ENCODE measurements at regions not wholly inside any gene's neighbourhood (a gene's known extent, or its start where the extent isn't known, plus 50 kb on each side); places are given as distances from the start of the nearest gene placed in this dataset.
"Not testable (repeated sequence)": the region's sequence is repeated elsewhere in the genome, so short reads cannot be mapped to it uniquely, and the experiment has no call there.

DNA sequence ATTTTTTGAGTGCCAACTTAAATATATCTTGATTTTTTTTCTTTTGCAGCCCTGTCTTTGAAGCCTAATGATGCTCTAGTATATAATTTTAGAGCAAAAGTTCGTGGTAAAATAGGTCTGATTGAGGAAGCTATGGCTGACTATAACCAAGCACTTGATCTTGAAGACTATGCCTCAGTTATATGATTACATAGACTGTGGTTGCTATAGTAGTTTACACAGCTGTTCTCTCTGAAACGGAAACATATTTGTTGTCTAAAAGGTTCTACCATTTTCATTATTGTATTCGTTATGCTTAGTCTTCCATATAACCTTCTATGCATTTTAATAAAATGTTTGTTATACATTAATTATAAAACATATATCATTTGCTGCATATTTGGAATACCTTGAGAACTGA is 246.7 kb downstream of the TTC6 start:
- no peak for DNase-seq (ENCODE audit: low read depth in 2 of 2)

DNA sequence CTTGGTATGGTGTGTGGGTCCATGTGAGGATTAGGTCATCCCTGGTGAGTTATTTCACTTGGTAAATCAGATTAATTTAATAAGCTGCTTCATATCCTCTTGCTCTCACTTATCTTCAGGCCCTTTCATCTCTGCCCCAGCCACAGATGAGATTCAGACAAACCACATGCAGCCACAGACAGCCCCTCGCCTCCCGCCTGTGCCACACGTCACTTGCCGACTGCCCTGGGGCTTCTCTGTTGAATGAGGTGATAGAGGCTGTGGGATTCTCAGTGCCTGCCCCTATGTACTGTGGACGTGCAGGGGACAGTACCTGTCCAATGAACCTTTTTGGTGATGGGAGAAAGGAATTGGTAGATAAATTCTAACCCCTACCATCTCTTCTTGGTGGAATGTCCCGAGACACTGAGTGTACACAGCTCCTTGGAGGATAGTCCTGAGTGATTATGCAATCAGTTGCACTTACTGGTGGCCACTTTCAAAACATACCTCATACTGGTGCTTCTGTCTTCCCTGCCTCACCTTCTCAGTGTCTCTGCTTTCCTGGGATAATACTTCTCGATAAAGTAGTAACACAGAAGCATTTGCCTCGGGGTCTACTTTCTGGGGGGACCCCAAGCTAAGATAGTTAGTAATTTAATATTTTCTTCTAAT is 248.7 kb downstream of the TTC6 start:
- DNase-seq (ENCODE audit: low read depth in 2 of 2) = no peak

DNA sequence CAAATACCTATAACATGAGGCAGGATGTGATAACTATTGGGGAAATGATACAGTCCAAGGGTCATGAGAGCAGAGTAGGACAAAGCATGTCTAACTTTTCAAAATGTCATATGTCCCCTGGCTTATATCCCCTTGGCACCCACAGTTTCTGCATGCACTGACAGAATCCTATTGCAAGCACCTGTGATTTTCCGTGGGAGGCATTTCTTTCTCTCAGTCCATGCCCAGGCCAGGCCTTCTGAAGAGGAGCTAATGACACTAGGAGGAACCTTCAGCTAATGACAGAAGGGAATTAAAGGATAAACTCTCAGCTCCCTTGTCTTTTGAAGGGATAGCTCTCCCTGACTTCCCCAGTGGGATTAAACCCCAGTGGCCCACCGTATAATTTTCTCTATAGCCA is 249.2 kb downstream of the TTC6 start:
- no peak for DNase-seq (ENCODE audit: low read depth in 2 of 2)

DNA sequence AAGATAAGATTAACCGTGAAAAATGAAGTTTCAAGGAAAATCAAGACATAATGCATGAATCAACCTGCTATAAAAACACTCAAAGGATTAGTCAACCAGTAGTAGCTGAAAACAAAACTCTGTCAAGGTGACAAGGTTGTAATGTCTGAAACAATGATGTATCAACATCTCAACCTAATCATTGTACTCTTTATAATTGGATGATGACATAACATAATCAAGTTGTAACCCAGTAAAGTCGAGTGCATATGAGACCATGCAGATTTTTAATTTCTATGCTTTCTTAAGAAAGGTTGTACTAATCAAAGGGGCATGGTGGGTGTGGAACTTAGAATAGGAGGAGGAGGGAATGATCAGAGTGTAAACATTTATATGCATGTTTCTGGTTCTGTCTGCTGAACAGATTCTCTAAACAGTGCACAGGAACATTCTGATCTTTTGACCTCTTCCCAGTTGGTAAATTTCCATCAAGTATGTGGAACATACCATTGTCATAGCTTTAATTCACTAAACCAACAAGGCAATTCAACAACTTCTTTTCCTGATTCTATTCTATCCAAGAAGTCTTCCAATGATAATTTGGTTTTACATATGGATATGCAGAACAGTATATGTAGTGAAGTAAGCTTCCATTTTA is 253.7 kb downstream of the TTC6 start:
- DNase-seq (ENCODE audit: low read depth in 2 of 2) = no peak

DNA sequence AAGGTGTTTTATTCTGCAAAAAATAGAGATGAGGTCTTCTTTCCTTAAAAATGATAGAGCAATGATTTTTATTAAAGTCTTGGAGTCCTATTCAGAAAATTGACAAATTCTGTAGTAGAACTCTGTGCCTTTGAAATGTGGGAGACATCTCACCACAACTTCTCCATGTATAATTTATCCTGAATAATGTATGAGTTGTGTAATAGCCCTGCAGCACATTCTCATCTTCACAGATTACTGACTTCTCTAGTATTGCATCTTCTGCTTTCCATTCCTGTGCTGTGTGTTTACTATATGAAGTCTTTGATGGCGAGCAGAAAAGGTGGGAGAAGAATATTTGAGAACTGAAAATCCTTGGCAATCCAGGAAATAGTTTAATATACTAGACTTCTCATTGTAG is 255.6 kb downstream of the TTC6 start:
- no peak for DNase-seq (ENCODE audit: low read depth in 2 of 2)

DNA sequence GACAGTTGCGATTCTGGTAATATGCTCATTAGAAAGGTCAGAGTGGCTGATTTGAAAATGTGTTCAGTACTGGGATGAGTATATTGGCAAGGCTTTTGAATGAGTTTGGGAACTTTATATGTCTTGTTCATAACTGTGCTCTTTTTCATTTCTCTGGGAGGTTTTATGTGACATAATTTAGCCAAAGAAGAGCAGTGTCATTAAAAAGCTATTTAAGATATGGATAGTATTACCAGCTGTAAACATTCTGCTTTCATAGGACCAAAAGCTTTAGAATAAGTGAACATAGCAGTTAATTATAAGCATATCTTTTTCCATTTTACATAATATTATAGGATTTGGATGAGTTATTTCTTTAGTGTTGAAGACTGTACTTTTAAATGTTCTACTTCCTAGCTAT is 260.4 kb downstream of the TTC6 start:
- no peak for DNase-seq (ENCODE audit: low read depth in 2 of 2)

DNA sequence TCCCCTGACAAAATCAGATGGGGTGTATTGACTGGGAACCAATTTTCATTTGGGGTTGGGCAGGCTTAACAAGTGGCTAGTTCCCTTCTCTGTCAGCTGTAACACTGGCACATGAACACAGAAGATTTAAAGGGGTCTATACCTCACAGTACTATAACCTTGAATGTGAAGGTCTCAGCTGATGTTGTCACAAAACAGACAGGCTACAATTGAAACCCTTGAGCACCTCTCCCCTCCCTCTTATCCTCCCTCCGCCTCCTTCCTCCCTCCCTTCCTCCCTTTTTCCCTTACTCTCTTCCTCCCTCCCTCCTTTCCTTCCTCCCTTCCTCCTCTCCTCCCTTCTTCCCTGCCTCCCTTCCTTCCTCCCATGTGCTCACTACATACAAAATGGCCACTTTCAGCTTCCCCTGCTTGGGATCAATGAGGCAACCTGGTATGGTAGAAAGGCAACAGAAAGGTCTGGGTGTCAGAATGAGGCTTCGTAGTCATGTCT is 262.4 kb downstream of the TTC6 start:
- no peak for DNase-seq (ENCODE audit: low read depth in 2 of 2)

DNA sequence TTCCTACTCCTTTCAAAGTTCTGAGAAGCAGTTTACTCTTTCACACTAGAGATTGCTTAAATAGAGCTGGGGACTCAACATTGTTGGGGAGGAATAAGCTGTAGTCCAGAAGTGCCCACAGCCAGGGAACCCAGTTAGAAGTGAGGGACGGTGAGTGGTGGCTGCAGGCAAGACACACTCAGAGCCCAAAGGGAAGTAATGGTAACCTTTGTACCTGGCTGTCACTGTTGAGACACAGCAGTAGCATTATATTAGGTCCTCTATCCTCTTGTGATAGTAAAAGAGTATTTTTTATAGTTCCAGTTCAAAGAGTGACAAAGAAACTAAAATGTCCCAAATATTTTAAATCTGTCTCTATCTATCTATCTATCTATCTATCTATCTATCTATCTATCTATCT is 263.3 kb downstream of the TTC6 start:
- no peak for DNase-seq (ENCODE audit: low read depth in 2 of 2)

DNA sequence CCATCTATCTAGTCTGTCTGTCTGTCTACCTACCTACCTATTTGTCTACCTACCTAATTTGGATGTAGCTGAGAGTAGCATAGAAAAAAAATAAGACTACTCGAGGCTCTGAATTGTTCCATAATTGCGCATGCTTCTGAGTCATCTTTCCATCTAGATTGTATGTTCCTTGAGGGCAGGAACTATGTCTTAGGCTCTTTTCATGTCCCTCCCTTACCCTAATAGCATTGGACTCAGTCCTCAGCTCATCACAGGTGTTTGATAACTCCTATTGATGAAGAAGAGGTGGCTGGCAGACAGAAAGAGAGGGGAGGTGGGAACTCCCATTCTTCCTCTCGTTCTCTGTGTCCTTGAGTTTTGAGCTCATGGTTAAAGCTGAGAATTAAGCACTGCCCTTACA is 263.7 kb downstream of the TTC6 start:
- DNase-seq (ENCODE audit: low read depth in 2 of 2) = no peak

DNA sequence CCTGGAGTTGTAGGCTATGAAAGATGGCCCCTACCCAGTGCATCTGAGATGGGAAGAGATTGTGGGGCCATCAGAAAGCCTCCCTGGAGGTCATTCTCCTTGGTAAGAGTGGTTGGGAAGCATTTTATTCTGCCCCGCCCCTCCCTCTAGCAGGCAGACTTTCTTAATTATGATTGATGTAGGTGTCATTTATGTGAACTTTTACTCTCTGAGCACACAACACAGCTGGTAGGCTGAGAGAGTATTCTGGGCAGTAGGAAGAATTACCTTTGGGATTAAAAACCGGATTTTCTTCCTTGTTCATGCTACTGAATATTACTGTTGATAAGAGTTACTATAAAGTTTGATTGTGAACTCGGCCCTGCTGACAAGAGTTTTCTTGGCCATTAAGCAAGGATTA is 266.8 kb downstream of the TTC6 start:
- DNase-seq (ENCODE audit: low read depth in 2 of 2) = no peak

DNA sequence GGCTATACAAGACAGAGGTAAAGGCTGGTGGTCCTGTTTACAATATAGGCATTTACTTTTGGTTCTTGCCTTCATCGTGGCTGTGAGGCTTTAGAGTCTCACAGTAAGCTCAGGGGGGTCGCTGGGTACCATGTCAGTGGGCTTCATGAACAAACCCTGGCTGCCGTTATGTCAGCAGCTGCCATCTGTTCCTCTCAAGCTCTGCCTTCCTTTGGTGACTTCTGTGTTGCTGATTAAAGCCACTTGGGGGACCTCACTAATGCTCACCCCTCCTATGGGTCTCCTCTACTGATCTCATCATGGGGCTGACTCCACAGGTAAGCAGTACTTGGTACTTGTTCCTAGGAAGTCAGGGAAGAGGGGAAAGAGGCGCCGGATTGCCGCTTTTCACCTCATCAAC is 268.7 kb downstream of the TTC6 start:
- DNase-seq (ENCODE audit: low read depth in 2 of 2) = no peak

DNA sequence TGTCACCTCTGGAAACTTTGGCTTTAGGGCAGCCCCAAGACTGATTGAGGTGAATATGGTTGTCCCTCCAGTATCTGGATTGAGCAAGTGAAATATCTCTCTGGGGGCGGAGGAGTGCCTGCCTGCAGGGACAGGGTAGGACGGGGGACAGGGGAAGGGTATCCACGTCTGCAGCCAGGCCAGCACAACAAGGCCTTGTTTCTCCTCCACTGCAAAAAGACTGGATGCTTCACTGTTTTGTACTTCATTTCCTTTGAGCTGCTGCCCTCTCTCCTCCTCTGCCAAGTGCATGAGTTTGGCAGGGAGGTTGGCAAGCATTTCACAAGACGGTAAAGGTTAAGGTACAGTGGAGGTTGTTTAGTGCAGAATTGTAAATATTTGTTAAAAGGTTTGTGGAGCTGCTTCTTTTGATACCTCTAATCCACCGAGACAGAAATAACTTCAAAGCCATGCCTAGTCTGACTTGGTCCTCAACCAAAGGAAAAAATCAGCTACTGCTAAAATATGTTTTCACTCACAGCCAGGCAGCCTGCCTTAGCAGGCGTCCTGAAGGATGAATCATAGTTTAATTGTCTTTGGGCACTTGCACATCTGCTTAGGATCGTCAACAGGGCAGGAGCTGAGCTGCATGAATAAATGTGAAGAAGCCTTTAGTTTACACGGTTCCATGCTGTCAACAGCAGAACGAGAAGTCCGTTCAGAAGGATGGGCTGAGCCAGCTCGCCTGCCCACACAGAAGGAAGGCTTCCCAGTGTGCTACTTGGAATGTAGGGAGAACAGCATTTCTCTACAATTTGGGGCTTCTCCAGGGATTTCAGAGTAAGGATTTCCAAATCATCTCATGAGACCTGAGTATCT is 269.7 kb downstream of the TTC6 start:
- no peak for DNase-seq (ENCODE audit: low read depth in 2 of 2)

DNA sequence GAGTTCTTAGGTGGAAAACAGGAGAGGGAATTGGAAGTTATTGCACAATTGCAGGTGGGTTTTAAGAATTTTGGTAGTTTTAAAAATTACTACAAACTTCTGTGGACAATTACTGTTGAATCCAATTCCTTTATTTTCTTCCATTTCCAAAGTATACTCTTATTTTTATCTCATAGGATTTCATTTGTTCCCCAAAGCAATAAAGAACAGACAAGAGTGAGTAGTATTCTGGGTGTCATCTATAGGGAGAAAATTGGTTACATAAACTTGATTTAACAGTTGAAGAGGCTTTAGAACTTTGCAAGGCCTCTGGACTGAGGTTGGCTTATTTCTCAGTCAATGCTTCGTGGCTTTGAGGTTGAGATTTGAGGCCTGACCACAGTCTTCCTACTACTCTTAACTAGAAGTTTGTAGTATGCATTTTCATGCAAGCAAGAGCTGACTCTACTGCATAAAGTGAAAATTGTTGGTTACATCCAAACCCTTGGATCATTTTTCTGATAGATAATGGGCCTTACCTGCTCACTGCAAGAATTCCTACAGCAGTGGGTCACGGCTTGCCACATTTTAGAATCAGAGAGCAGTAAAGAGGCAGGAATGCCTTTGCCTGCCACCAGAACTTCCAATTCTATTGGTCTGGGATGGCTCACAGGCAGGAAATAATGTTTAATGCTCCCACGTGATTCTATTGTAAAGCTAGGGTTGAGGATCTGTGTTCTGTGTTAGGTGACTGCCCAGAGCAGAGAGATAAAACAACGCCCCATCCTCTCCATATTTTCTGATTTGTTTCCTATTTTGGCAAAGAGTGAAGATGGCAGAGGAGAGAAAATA is 270.5 kb downstream of the TTC6 start:
- no peak for DNase-seq (ENCODE audit: low read depth in 2 of 2)

DNA sequence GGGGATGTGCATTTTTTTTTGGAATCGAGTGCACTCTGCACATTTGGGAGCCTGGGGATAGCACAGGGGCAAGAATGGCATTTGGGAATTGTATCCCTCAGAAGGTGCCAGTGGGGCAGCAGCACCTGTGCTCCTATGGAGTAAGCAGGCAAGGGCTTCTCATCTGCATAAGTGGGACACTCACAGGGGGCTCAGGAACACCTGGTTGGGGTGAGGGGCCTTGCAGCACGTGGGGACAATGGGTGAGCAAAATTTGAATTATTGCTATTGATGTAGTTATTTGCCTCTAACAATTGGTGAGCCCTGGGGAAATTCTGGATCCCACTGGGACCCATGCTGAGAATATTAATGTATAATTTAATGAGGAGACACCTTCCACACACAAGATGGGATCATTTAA is 274.2 kb downstream of the TTC6 start:
- no peak for DNase-seq (ENCODE audit: low read depth in 2 of 2)

DNA sequence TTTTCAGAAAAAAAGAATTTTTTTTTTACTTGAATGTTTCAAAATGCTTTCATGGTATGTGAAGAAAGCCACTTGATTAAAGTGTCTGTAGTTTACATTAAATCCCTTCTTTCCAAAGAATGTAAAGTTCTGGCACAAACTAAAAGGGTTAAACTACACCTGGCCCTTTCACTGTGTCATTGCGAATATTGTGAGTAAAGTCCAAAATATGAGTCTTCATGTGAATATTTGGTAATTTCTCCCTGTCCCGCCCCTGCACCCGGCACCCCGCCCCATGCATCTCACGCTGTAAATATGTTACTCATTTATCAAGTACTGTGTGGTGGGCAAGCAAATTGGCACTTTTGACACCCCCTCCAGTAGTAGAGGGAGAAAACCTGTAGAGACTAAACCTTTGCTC is 274.7 kb downstream of the TTC6 start:
- DNase-seq (ENCODE audit: low read depth in 2 of 2) = no peak

DNA sequence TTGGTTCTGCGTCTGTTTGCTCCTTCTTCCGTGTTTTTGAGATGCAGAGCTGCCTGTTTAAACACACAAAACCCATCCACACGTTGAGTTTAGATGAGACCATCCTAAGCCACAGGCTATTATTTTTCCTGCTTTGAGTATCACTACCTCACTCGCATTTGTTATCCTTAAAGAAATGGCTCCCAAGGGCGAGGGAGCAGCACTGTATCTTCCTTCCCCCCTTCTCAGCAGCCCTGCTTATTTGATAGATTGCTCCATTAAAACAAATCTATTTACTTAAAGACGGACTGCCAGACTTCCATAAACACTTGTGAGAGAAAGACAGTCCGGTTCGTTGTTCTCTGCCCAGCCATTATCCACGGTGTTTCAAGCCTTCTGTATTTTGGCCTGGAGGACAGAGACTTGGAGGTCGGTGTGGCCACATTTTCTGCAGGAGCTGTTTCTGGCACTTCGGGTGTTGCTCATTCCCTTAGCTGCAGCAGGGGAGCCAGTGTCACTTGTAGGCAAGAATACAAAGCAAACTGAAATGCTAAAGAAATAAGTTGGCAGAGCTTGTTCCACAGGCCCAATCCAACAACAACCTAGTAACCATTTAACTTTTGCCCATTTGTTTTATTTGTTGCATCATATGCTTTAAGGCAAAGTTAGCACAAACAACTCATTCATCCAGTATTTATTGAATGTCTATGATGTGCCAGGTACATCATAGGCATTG is 275.4 kb downstream of the TTC6 start:
- no peak for DNase-seq (ENCODE audit: low read depth in 2 of 2)

DNA sequence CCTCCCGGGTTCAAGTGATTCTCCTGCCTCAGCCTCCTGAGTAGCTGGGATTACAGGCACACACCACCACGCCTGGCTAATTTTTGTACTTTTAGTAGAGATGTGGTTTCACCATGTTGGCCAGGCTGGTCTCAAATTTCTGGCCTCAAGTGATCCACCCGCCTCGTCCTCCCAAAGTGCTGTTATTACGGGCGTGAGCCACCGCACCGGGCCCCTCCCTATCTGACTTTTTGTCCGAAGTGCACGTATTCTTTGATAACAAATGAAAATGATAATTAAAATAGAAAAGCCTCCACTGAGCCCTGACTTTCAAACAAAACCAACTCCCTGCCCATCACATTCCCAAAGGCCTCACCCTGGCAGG is 278.6 kb downstream of the TTC6 start:
- not testable (repeated sequence) for DNase-seq (ENCODE audit: low read depth in 2 of 2)

DNA sequence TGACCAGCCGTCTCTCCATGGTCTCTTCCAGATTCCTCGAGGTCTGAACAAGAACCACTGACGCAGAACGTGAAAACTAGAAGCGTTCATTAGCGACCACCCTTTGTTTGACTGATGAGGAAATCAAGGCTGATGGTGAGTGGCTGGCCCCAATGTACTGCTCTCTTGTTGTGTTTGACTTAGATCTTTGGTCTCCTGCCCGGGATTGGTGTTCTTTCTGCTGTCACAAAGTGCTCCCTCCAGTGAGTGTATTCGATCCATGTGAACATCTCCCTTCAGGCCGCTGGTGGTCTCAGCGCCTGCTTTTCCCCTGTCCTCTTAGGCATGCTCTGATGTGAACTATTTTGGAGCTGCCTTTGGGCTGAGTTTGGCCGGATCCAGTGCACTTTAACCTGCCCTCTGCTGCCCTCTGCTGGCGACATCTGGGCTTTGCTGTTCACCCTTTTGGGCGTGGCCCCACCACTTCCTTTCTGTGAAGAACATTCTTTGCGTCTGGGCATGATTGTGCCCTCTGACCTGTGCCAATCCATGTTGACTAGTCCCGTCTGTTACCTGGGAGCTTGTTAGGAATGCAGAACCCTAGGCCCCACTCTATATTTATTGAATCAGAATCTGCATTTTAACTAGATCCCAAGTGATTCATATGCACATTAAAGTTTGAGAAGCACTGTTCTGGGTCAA is 279.1 kb downstream of the TTC6 start:
- DNase-seq (ENCODE audit: low read depth in 2 of 2) = peak; percentile 47 to 70

DNA sequence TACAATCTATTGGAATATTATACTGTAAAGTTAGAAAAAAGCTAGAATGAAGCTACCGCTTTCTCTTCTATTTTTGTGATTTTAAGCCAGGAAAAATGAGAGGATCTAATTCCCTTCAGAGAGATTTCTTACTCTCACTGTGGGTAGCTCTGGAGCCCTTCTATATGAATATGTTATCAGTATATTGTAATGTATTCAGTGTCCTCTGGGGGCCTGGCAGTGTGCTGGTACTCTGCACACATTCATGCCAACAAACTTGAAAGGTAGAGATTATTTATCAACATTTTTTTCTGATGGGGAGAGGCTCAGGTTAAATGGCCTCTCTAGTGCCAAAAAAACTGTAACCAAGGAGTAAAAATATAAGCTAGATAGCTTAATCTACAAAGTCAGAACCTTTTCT is 292.8 kb downstream of the TTC6 start:
- DNase-seq (ENCODE audit: low read depth in 2 of 2) = no peak

DNA sequence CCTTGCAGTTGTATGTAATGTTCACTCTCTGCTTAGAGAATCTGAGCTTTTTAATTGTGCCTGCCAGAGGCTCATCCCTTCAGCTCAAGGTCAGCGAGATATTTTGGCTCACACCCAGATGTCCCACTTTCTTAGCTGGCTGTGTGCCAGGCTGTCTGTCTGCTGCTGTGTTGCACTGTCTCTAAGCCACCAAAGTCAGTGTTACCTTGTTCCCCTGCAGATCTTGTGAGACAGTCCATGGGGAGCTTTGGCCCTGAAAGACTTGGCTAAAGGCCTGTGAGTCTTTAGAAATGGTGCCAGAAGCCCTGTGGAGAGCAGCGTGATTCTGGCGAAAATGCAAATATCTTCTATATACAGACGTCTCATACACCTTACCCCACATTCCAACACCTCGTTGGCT is 293.7 kb downstream of the TTC6 start:
- DNase-seq (ENCODE audit: low read depth in 2 of 2) = no peak

DNA sequence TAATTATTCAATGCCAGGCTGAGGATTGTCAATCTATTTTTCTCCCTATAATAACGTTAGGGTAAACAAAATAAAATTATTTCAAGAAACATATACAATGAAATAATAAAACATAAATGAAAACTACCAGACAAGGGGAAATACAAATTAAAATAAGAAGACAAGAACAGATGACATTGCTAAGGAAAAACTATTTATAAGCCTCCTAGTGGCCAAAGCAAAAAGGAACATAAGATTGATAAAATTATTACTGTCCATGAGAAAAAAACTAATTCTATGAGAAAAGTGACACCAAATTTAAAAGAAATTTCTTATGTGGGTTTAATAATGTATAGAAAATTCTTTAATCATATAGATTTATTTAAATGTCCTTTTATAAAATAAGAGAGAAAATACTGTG is 294.7 kb downstream of the TTC6 start:
- no peak for DNase-seq (ENCODE audit: low read depth in 2 of 2)
